GM23338 (cell line): ENCODE measurements at regions not wholly inside any gene's neighbourhood (a gene's known extent, or its start where the extent isn't known, plus 50 kb on each side); places are given as distances from the start of the nearest gene placed in this dataset.

Experiments
- CREB1 ChIP-seq: fragments of 250-450 bp; sonication (Bioruptor Pico); IDR thresholded peaks from 2 replicates; pipeline ENCODE4 v1.5.0; 2020; ENCODE audit warnings: low read depth, mild to moderate bottlenecking, moderate library complexity
- CTCF ChIP-seq, 2 experiments: fragments of 200-600 bp in 1 of 2; sonication (generic) in 1 of 2; conservative IDR thresholded peaks; 2 replicates each; pipeline versions ENCODE4 v1.5.1 to v1.6.1; 2016 to 2017; ENCODE audit warnings: antibody characterized with exemption in 2 of 2, low read depth in 2 of 2, mild to moderate bottlenecking in 2 of 2, moderate library complexity in 1 of 2
- ETS1 ChIP-seq: IDR thresholded peaks from 2 replicates; pipeline ENCODE4 v1.6.1; 2016; ENCODE audit warnings: antibody characterized with exemption
- EZH2 ChIP-seq: fragments of 200-600 bp; sonication (generic); IDR thresholded peaks from one replicate; pipeline ENCODE4 v1.8.0; 2017; ENCODE audit warnings: antibody characterized with exemption, mild to moderate bottlenecking, low read depth; ENCODE audit not compliant: unreplicated experiment
- EZH2phosphoT487 ChIP-seq: fragments of 200-600 bp; sonication (generic); IDR thresholded peaks from one replicate; pipeline ENCODE4 v1.8.1; 2018; ENCODE audit warnings: antibody characterized with exemption; ENCODE audit not compliant: unreplicated experiment
- JUNB ChIP-seq: IDR thresholded peaks from one replicate; pipeline ENCODE4 v1.6.1; 2016; ENCODE audit warnings: antibody characterized with exemption; ENCODE audit not compliant: unreplicated experiment
- NANOG ChIP-seq: IDR thresholded peaks from 2 replicates; pipeline ENCODE4 v1.6.1; 2016; ENCODE audit warnings: antibody characterized with exemption, borderline replicate concordance
- POLR2AphosphoS5 ChIP-seq: IDR thresholded peaks from 2 replicates; pipeline ENCODE4 v1.6.1; 2016; ENCODE audit warnings: antibody characterized with exemption, low read depth
- REST ChIP-seq: IDR thresholded peaks from one replicate; pipeline ENCODE4 v1.6.1; 2018; ENCODE audit warnings: antibody characterized with exemption; ENCODE audit not compliant: unreplicated experiment
- STAT1 ChIP-seq: IDR thresholded peaks from one replicate; pipeline ENCODE4 v1.6.1; 2016; ENCODE audit warnings: antibody characterized with exemption; ENCODE audit not compliant: unreplicated experiment
- ZNF114 ChIP-seq: fragments of 250-450 bp; sonication (Bioruptor Pico); IDR thresholded peaks from 2 replicates; pipeline ENCODE4 v1.5.0; 2020; ENCODE audit warnings: mild to moderate bottlenecking, moderate library complexity
- ZNF331 ChIP-seq: fragments of 250-450 bp; sonication (Bioruptor Pico); IDR thresholded peaks from 2 replicates; pipeline ENCODE4 v1.5.0; 2020; ENCODE audit warnings: low read depth, mild to moderate bottlenecking, moderate library complexity
- ZNF462 ChIP-seq: fragments of 250-450 bp; sonication (Bioruptor Pico); IDR thresholded peaks from 2 replicates; pipeline ENCODE4 v1.5.0; 2020; ENCODE audit warnings: mild to moderate bottlenecking, moderate library complexity

GRCh38 chr5:143495110-143495509, 91.6 kb upstream of the NR3C1 start:
- TF ChIP-seq REST (no peak), CTCF (conservative IDR thresholded peaks at IDR 0.05; ENCODE audit: low read depth in 2 of 2) (no peak), JUNB (no peak), POLR2AphosphoS5 (no peak), EZH2 (no peak), CREB1 (CRISPR knock-in tag) (no peak), EZH2phosphoT487 (no peak), STAT1 (no peak), ETS1 (no peak), ZNF331 (no peak), NANOG (no peak), ZNF462 (CRISPR knock-in tag) (no peak), ZNF114 (no peak)
